SHP77 treated with DMSO at 0.1 percent for 48 hours (cell line): ENCODE measurements at regions not wholly inside any gene's neighbourhood (a gene's known extent, or its start where the extent isn't known, plus 50 kb on each side); places are given as distances from the start of the nearest gene placed in this dataset.
"Not testable (repeated sequence)": the region's sequence is repeated elsewhere in the genome, so short reads cannot be mapped to it uniquely, and the experiment has no call there.

Experiments used
- DNase-seq: peaks from one replicate; lab custom pipeline; 2025; lab: John Stamatoyannopoulos, UW

- no peak for DNase-seq
These were observed 330.0 kb upstream of the GLI3 start for GRCh38 chr7:42567051-42567450.

GRCh38 chr7:42561797-42562196, 324.8 kb upstream of the GLI3 start:
- DNase-seq: no peak

DNA sequence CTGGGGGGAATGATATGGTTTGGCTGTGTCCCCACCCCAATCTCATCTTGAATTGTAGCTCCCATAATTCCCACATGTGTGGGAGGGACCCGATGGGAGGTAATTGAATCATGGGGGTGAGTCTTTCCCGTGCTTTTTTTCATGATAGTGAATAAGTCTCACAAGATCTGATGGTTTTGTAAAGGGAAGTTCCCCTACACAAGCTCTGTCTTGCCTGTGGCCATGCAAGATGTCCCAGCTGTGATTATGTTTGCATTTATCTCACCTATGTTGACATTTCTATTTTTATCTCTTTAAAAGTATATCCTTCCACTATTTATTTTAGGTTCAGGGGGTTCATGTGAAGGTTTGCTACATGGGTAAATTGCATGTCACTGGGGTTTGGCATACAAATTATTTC, 323.9 kb upstream of the GLI3 start:
- DNase-seq: no peak

- DNase-seq: not testable (repeated sequence)
These were observed 317.9 kb upstream of the GLI3 start for GRCh38 chr7:42554932-42555331.

DNA sequence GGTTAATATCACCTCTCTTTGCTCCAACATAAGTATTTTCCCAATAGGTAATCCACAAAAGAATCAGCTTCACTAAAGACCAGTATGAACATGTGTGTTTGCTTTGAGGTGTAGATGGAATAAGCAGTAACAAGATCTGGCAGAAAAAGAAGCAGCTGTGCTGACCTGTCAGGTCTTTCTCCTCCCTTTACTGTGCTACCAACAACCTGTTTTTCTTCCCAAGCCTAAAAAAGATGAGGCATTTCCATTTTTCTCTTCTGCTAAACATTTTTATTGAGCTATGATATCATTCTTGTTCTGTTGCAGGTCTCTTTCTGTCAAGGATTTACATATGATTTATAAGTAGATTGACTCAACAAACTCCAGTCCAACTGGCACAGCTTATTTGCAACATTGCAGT, 315.2 kb upstream of the GLI3 start:
- no peak for DNase-seq

- no peak for DNase-seq
These were observed 313.9 kb upstream of the GLI3 start for GRCh38 chr7:42550706-42551470.

GRCh38 chr7:42549866-42550485, 313.0 kb upstream of the GLI3 start:
- no peak for DNase-seq

- DNase-seq: no peak
These were observed 312.0 kb upstream of the GLI3 start for GRCh38 chr7:42548816-42549611.

DNA sequence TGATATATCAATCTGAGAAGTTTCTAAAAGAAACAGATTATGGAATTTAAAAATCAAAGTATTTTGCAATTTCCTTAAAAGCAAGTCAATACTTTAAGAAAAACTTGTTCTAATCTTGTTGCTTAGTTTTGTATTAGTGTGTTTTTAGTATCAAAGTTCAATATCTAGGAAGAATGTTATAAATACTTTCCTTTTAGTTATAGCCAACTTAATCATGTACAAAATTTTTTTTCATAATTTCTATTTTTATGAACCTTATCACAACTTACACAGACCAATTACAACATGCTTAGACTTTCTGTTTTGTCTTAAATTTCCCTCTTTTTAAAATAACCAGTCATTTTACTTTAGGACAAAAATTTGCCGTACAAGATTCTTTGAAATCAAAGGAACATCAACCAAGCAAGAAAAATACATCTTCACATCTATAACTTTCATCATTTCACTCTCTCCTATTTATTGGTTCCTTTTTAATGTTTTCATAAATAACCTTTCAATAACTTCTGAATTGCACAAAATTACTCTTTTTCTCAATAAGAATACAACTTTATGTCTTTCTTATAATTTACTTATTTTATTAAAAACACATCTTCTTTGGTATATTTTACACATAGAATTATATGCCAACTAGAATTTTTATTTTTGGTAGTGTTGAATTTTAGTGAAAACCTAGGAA, 308.2 kb upstream of the GLI3 start:
- no peak for DNase-seq

DNA sequence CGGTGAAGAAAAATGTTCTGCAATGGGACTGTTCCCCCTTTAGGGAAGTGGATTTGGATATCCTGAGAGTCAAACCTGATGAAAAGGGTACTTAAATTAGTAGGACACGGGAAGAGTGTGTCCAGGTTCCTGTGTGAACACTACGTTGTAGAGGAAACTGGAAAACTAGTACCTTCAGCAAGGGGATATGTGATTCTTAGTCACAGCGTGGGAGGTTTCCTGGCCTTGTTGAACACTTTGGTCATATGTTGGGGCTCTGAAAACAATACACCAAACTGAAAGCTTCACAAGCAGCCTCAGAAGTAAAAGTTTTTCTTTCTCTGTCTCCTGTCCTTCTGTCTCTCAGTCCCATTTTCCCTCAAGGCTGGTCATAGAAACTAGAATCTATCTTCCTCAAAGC, 306.9 kb upstream of the GLI3 start:
- no peak for DNase-seq

DNA sequence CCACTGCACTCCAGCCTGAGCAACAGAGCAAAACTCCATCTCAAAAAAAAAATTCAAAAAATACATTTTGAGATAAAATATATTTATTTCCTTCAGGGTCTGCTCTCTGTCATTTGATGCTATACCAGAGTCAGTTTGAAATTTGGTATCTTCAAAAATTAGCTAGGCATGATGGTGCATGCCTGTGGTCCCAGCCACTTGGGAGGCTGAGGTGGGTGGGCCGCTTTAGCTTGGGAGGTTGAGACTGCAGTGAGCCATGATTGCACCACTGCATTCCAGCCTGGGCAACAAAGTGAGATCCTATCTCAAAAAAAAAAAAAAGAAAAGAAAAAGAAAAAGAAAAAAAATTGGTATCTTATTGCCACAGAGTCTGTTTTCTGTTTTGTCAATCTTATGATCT, 305.4 kb upstream of the GLI3 start:
- DNase-seq: not testable (repeated sequence)

- no peak for DNase-seq
These were observed 297.4 kb upstream of the GLI3 start for GRCh38 chr7:42534441-42534840.

GRCh38 chr7:42527004-42527403, 290.0 kb upstream of the GLI3 start:
- no peak for DNase-seq

DNA sequence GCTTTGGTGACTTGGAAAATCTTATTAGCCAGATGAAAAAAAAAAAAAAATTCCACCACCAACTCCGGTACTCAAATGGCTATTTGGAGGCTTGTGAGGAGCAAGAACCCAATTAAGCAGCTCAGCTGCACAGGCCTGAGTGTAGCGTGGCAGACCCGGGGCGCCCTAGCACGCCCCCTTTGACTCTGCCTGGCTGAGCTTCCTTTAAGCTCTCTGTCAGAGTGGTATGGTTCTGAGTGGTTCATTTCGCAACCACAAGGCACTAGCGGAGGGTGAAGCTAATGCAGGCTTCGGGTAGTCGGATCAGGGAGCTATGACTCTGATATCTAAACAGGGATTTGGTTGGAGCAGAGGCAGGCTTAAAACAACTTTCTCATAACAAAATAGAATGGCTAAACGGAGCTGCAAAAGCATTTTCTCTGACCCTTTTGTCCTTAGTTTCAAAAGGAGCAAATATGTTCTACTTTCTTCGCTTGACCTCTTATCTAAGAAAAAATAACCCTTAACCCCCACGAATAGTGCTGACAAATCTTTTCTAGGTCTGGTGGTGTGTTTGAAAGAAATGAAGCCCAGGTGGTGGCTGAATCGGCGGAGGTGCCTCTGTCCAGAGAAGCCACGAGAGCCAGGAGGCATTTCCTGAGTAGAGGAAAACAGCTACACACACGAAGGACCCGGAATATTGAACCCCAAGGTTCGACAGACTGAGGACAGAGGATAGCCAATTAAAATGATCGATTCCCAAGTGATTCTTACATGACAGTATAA, 285.4 kb upstream of the GLI3 start:
- no peak for DNase-seq

DNA sequence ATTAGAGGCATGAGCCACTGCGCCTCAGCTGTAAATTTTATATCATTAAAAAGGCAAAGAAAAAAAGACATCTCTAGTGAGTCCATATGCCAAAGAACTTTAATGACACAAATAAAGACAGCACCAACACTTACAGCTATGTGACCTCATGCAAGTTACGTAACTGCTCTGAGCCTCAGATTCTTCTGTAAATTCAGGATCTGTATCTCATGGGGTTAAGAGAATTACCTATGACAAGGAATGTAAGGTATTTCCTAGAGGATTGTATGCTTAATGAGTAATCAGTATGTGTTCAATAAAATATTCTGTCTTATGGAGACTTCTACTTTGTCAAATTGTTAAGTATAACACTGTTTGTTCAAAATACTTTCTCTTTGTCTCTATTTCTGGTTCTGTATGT, 274.0 kb upstream of the GLI3 start:
- DNase-seq: no peak

GRCh38 chr7:42506097-42506496, 269.1 kb upstream of the GLI3 start:
- DNase-seq: no peak

DNA sequence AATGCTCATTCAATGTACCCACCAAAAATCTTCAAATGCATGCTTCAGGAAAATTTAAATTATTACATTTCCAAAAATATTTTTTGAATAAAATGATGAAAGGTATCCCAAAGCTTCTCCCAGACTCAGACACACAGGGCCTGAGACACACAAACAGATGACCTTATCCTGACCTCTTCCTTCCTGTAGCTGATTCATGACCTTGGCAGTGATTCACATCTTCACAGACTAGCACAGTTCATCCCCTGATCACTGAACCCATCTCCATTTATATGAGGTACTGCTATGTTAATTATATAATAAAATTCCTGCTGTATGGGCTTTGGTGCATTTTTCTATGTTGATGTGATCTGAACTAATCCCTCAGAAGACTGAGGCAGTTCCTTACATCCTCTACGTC, 265.0 kb upstream of the GLI3 start:
- DNase-seq: no peak

GRCh38 chr7:42495256-42495655, 258.2 kb upstream of the GLI3 start:
- DNase-seq: no peak

- DNase-seq: no peak
These were observed 257.7 kb upstream of the GLI3 start for GRCh38 chr7:42494736-42495135.

GRCh38 chr7:42494199-42494710, 257.2 kb upstream of the GLI3 start:
- no peak for DNase-seq

DNA sequence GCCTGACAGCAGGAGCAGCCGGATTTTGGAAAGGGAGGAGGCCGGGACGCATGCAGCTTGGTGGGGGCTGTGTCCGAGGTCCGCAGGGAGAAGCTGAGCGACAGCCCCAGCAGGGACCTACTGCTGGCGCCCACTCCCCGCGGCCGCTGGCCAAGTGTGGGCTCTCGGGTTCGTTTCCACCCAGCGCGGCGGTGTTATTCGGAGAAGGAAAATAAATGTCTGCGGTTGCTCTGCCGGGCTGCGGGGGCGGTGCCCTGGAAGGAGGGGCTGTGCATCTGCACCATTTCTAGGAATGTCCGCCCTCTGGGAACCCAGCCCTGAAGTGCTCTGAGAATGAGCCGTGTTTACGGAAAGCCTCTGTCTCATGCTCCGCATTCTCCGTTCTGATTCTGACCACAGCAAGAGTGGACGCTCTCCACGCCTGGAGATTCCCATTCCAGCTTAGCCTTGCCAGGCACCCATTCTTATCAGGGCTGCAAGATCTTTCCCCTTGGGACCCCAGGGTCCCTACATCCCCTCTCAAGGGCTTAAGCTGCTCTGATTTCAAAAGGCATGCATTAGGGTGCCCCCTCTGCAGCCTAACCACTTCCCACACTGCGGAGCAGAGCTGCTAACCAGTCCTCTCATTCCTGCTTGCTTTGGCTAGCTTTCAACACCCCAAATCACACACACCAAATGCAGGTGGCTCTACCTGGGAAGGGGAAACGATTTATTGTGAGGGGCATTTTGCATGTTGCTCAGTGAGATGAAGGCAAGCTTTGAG, 256.6 kb upstream of the GLI3 start:
- no peak for DNase-seq
